ENCODE measurements at regions not wholly inside any gene's neighbourhood (a gene's known extent, or its start where the extent isn't known, plus 50 kb on each side); places are given as distances from the start of the nearest gene placed in this dataset.

DNA sequence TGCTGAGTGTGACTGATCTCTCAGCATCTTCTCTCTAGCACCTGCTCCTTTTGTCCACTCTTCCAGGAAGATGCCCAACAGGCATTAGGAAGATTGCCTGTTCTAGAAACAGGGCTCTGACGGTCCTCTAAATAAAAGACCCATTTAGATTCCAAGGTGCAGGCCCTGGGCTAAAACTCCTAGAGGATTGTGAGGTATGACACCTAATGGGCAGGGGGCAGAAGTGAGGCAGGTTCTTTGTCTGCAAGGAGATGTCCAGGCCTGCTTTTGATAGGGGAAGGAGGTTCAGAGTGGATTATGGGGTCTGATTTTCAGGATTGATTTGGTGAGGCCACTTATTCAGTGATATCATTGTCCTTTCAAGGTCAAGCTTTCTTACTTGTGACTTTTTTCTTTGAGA, 140.8 kb upstream of the TRPC7 start:
- Histone ChIP-seq H3K4me1 (ENCODE audit: insufficient read depth) (peaks cover 17% of the 10 kb centered on the region), H3K27ac (ENCODE audit: low read depth) (no peak overlapping the region), H3K4me3 (no peak overlapping the region), H3K27me3 (ENCODE audit: insufficient read depth) (no peaks in the 10 kb centered on the region), H3K4me2 (no peak overlapping the region), H2AFZ (peak overlapping the region; percentile 86), H3K9me2 (ENCODE audit: insufficient read depth) (peaks cover 14% of the 10 kb centered on the region; the same call in 1 of the 2 replicates), H3K79me2 (replicated peaks; ENCODE audit: insufficient read depth) (peaks cover 61% of the 10 kb centered on the region), H3F3A (replicated peaks; ENCODE audit: low read depth) (no peaks in the 10 kb centered on the region), H3K36me3 (ENCODE audit: insufficient read depth) (no peaks in the 10 kb centered on the region), H4K20me1 (replicated peaks; ENCODE audit: insufficient read depth) (no peaks in the 10 kb centered on the region)
- Mint-ChIP-seq H3K36me3 (ENCODE audit: low read depth) (peaks cover 20% of the 10 kb centered on the region), H3K4me3 (no peak overlapping the region), H3K27ac (peak overlapping the region; percentile 41; the same call in 1 of the 2 replicates), H3K4me1 (peaks cover 47% of the 10 kb centered on the region), H3K9me3 (no peaks in the 10 kb centered on the region; the same call in 2 of the 3 replicates), H3K27me3 (ENCODE audit: insufficient read depth, low read depth, poor library complexity) (peaks cover 10% of the 10 kb centered on the region)
- TF ChIP-seq POLR2AphosphoS5 (IDR thresholded peaks at IDR 0.05; ENCODE audit: low read depth) (no peak), NANOG (IDR thresholded peaks at IDR 0.05; ENCODE audit: borderline replicate concordance) (no peak), ZNF331 (CRISPR knock-in tag; IDR thresholded peaks at IDR 0.05; ENCODE audit: low read depth) (no peak), JUNB (IDR thresholded peaks at IDR 0.05; ENCODE audit: unreplicated experiment) (no peak)
- TF ChIP-seq, protein P1, sequence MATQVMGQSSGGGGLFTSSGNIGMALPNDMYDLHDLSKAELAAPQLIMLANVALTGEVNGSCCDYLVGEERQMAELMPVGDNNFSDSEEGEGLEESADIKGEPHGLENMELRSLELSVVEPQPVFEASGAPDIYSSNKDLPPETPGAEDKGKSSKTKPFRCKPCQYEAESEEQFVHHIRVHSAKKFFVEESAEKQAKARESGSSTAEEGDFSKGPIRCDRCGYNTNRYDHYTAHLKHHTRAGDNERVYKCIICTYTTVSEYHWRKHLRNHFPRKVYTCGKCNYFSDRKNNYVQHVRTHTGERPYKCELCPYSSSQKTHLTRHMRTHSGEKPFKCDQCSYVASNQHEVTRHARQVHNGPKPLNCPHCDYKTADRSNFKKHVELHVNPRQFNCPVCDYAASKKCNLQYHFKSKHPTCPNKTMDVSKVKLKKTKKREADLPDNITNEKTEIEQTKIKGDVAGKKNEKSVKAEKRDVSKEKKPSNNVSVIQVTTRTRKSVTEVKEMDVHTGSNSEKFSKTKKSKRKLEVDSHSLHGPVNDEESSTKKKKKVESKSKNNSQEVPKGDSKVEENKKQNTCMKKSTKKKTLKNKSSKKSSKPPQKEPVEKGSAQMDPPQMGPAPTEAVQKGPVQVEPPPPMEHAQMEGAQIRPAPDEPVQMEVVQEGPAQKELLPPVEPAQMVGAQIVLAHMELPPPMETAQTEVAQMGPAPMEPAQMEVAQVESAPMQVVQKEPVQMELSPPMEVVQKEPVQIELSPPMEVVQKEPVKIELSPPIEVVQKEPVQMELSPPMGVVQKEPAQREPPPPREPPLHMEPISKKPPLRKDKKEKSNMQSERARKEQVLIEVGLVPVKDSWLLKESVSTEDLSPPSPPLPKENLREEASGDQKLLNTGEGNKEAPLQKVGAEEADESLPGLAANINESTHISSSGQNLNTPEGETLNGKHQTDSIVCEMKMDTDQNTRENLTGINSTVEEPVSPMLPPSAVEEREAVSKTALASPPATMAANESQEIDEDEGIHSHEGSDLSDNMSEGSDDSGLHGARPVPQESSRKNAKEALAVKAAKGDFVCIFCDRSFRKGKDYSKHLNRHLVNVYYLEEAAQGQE (IDR thresholded peaks at IDR 0.05; ENCODE audit: unreplicated experiment): no peak
- TF ChIP-seq, protein P2, sequence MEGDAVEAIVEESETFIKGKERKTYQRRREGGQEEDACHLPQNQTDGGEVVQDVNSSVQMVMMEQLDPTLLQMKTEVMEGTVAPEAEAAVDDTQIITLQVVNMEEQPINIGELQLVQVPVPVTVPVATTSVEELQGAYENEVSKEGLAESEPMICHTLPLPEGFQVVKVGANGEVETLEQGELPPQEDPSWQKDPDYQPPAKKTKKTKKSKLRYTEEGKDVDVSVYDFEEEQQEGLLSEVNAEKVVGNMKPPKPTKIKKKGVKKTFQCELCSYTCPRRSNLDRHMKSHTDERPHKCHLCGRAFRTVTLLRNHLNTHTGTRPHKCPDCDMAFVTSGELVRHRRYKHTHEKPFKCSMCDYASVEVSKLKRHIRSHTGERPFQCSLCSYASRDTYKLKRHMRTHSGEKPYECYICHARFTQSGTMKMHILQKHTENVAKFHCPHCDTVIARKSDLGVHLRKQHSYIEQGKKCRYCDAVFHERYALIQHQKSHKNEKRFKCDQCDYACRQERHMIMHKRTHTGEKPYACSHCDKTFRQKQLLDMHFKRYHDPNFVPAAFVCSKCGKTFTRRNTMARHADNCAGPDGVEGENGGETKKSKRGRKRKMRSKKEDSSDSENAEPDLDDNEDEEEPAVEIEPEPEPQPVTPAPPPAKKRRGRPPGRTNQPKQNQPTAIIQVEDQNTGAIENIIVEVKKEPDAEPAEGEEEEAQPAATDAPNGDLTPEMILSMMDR (conservative IDR thresholded peaks at IDR 0.05; ENCODE audit: low read depth in 2 of 2): peak; percentile 46 to 48
- ATAC-seq (peak; percentile 80), DNase-seq (ENCODE audit: low spot score) (peak; percentile 60)

DNA sequence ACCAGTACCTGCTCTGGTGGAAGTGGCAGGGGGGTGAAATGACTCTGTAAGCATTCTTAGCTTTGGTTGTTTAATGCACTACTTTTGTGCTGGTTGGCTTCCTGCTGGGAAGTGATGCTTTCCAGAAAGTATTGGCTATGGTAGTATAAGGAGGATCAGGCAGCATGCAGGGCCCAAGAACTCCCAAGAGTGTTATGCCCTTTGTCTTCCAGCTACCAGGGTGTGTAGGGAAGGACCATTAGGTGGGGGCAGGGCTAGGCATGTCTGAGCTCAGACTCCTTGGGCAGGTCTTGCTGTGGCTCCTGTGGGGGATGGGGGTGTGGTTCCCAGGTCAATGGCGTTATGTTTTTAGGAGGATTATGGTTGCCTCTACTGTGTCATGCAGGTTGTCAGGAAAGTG, 135.8 kb upstream of the TRPC7 start:
- TF ChIP-seq POLR2AphosphoS5 (IDR thresholded peaks at IDR 0.05; ENCODE audit: low read depth) (no peak), EZH2 (IDR thresholded peaks at IDR 0.05; ENCODE audit: low read depth, unreplicated experiment) (no peak), CREB1 (CRISPR knock-in tag; IDR thresholded peaks at IDR 0.05; ENCODE audit: low read depth) (no peak), EZH2phosphoT487 (IDR thresholded peaks at IDR 0.05; ENCODE audit: unreplicated experiment) (no peak), NANOG (IDR thresholded peaks at IDR 0.05; ENCODE audit: borderline replicate concordance) (no peak)
- TF ChIP-seq, protein P3, sequence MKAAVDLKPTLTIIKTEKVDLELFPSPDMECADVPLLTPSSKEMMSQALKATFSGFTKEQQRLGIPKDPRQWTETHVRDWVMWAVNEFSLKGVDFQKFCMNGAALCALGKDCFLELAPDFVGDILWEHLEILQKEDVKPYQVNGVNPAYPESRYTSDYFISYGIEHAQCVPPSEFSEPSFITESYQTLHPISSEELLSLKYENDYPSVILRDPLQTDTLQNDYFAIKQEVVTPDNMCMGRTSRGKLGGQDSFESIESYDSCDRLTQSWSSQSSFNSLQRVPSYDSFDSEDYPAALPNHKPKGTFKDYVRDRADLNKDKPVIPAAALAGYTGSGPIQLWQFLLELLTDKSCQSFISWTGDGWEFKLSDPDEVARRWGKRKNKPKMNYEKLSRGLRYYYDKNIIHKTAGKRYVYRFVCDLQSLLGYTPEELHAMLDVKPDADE (IDR thresholded peaks at IDR 0.05): no peak
- H3K27ac Mint-ChIP-seq: peak overlapping the region; percentile 94
- H4K20me1 ChIP-seq (replicated peaks; ENCODE audit: insufficient read depth): no peaks in the 10 kb centered on the region
- H3K4me3 Mint-ChIP-seq: peak overlapping the region; percentile 6; the same call in 1 of the 3 replicates
- H3K79me2 ChIP-seq (replicated peaks; ENCODE audit: insufficient read depth): peaks cover 89% of the 10 kb centered on the region
- no peaks in the 10 kb centered on the region for H3K27me3 ChIP-seq (ENCODE audit: insufficient read depth)
- no peak overlapping the region for H2AFZ ChIP-seq
- peaks cover 23% of the 10 kb centered on the region for H3K4me1 ChIP-seq (ENCODE audit: insufficient read depth)
- H3K27ac ChIP-seq (ENCODE audit: low read depth): peak overlapping the region; percentile 1; the same call in 1 of the 2 replicates
- no peak overlapping the region for H3K4me3 ChIP-seq
- H3K27me3 Mint-ChIP-seq (ENCODE audit: insufficient read depth, low read depth, poor library complexity): peaks cover 5% of the 10 kb centered on the region
- peak; percentile 73 for ATAC-seq
- peaks cover 70% of the 10 kb centered on the region for H3K4me1 Mint-ChIP-seq
- H3K36me3 ChIP-seq (ENCODE audit: insufficient read depth): 0 out of 2 replicates have a peak, but pooled peaks cover 1% of the 10 kb centered on the region
- H3F3A ChIP-seq (replicated peaks; ENCODE audit: low read depth): no peaks in the 10 kb centered on the region
- H3K4me2 ChIP-seq: no peak overlapping the region
- H3K9me3 Mint-ChIP-seq: peaks cover 44% of the 10 kb centered on the region
- 0 out of 2 replicates have a peak, but pooled peaks cover 5% of the 10 kb centered on the region for H3K9me2 ChIP-seq (ENCODE audit: insufficient read depth)
- peaks cover 63% of the 10 kb centered on the region for H3K36me3 Mint-ChIP-seq (ENCODE audit: low read depth)
- no peak for DNase-seq (ENCODE audit: low spot score)

Data from GM23338 (cell line).